IMR-90 (cell line): ENCODE measurements at regions not wholly inside any gene's neighbourhood (a gene's known extent, or its start where the extent isn't known, plus 50 kb on each side); places are given as distances from the start of the nearest gene placed in this dataset.

Source experiments
- CEBPB ChIP-seq: IDR thresholded peaks from 2 replicates; pipeline ENCODE4 v1.6.1; 2012; ENCODE audit warnings: low read depth, low read length, improper control_type of control experiment
- CHD1 ChIP-seq: IDR thresholded peaks from 2 replicates; pipeline ENCODE4 v1.6.1; 2012; ENCODE audit warnings: low read depth, low read length, improper control_type of control experiment
- MAFK ChIP-seq: IDR thresholded peaks from 2 replicates; pipeline ENCODE4 v1.6.1; 2012; ENCODE audit warnings: low read depth, low read length, improper control_type of control experiment
- MXI1 ChIP-seq: IDR thresholded peaks from 2 replicates; pipeline ENCODE4 v1.6.1; 2012; ENCODE audit warnings: low read depth, mild to moderate bottlenecking, low read length, moderate library complexity, borderline replicate concordance
- NFE2L2 ChIP-seq: fragments of 150-350 bp; IDR thresholded peaks from 2 replicates; pipeline ENCODE4 v1.6.1; 2016; ENCODE audit warnings: low read depth, mild to moderate bottlenecking, low read length
- POLR2A ChIP-seq: IDR thresholded peaks from 2 replicates; pipeline ENCODE4 v1.6.1; 2012; ENCODE audit warnings: mild to moderate bottlenecking, low read depth, low read length
- RAD21 ChIP-seq: IDR thresholded peaks from 2 replicates; pipeline ENCODE4 v1.6.1; 2012; ENCODE audit warnings: low read length, improper control_type of control experiment
- RCOR1 ChIP-seq: IDR thresholded peaks from 2 replicates; pipeline ENCODE4 v1.6.1; 2012; ENCODE audit warnings: mild to moderate bottlenecking, low read length, improper control_type of control experiment; ENCODE audit not compliant: insufficient replicate concordance
- RFX5 ChIP-seq: IDR thresholded peaks from 2 replicates; pipeline ENCODE4 v1.8.0; 2012; ENCODE audit warnings: low read depth, mild to moderate bottlenecking, low read length, moderate library complexity
- SMC3 ChIP-seq: fragments of 150-350 bp; IDR thresholded peaks from 2 replicates; pipeline ENCODE4 v1.6.1; 2016; ENCODE audit warnings: low read depth, mild to moderate bottlenecking, antibody characterized with exemption, low read length, moderate library complexity
- TF ChIP-seq, protein P1 (sequence below): conservative IDR thresholded peaks from 2 replicates; pipeline ENCODE4 v1.5.1; 2012; ENCODE audit warnings: mild to moderate bottlenecking, low read depth, low read length, improper control_type of control experiment
- TF ChIP-seq, protein P2 (sequence below): fragments of 150-350 bp; IDR thresholded peaks from 2 replicates; pipeline ENCODE4 v1.6.1; 2016; ENCODE audit warnings: low read depth, mild to moderate bottlenecking, low read length, moderate library complexity, borderline replicate concordance

- TF ChIP-seq MAFK (no peak), SMC3 (no peak), POLR2A (no peak), CEBPB (no peak), MXI1 (no peak), NFE2L2 (no peak), CHD1 (no peak), RFX5 (no peak), RAD21 (no peak), RCOR1 (no peak)
- TF ChIP-seq, protein P1, sequence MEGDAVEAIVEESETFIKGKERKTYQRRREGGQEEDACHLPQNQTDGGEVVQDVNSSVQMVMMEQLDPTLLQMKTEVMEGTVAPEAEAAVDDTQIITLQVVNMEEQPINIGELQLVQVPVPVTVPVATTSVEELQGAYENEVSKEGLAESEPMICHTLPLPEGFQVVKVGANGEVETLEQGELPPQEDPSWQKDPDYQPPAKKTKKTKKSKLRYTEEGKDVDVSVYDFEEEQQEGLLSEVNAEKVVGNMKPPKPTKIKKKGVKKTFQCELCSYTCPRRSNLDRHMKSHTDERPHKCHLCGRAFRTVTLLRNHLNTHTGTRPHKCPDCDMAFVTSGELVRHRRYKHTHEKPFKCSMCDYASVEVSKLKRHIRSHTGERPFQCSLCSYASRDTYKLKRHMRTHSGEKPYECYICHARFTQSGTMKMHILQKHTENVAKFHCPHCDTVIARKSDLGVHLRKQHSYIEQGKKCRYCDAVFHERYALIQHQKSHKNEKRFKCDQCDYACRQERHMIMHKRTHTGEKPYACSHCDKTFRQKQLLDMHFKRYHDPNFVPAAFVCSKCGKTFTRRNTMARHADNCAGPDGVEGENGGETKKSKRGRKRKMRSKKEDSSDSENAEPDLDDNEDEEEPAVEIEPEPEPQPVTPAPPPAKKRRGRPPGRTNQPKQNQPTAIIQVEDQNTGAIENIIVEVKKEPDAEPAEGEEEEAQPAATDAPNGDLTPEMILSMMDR, result no peak
- TF ChIP-seq, protein P2, sequence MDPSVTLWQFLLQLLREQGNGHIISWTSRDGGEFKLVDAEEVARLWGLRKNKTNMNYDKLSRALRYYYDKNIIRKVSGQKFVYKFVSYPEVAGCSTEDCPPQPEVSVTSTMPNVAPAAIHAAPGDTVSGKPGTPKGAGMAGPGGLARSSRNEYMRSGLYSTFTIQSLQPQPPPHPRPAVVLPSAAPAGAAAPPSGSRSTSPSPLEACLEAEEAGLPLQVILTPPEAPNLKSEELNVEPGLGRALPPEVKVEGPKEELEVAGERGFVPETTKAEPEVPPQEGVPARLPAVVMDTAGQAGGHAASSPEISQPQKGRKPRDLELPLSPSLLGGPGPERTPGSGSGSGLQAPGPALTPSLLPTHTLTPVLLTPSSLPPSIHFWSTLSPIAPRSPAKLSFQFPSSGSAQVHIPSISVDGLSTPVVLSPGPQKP, result no peak
Measured at GRCh38 chr4:8778291-8778690, 93.3 kb downstream of the HMX1 start.
